ENCODE measurements at regions not wholly inside any gene's neighbourhood (a gene's known extent, or its start where the extent isn't known, plus 50 kb on each side); places are given as distances from the start of the nearest gene placed in this dataset.

GRCh38 chr4:111648056-111648455 lies 497.2 kb upstream of the FAM241A start:
- FAIRE-seq (no peak), DNase-seq (ENCODE audit: low read depth, low spot score) (no peak)
- no peak overlapping the region for H3K9ac ChIP-seq (ENCODE audit: control insufficient read depth, extremely low read depth, insufficient read depth, low read length)
- H3K9me1 ChIP-seq (ENCODE audit: control insufficient read depth, extremely low read depth, insufficient read depth, low read length), result no peaks in the 10 kb centered on the region
- no peak for TF ChIP-seq EZH2 (IDR thresholded peaks at IDR 0.05; ENCODE audit: low read length)
- no peak for TF ChIP-seq CTCF (optimal IDR thresholded peaks at IDR 0.05 in 1 of 3, IDR thresholded peaks at IDR 0.05 in 1 of 3, conservative IDR thresholded peaks at IDR 0.05 in 1 of 3; ENCODE audit: extremely low read depth in 1 of 3, insufficient read depth in 2 of 3, low read length in 3 of 3)
- H3K4me2 ChIP-seq (ENCODE audit: control insufficient read depth, extremely low read depth, insufficient read depth, low read depth, low read length), result no peak overlapping the region
- H3K27ac ChIP-seq (ENCODE audit: control insufficient read depth, insufficient read depth, low read length), result no peak overlapping the region
- H3K9me3 ChIP-seq (ENCODE audit: control insufficient read depth, low read depth, low read length), result no peaks in the 10 kb centered on the region
- H3K4me3 ChIP-seq (ENCODE audit: control insufficient read depth in 2 of 3, extremely low read depth in 1 of 3, insufficient read depth in 2 of 3, low read depth in 1 of 3, low read length in 3 of 3), result no peak overlapping the region
- no peak overlapping the region for H2AFZ ChIP-seq (ENCODE audit: control insufficient read depth, low read length)
- H3K4me1 ChIP-seq (ENCODE audit: control insufficient read depth, extremely low read depth, insufficient read depth, low read length), result no peaks in the 10 kb centered on the region
- H3K79me2 ChIP-seq (ENCODE audit: control insufficient read depth, insufficient read depth, low read length), result no peaks in the 10 kb centered on the region
- H3K27me3 ChIP-seq (ENCODE audit: control insufficient read depth, extremely low read depth, insufficient read depth, low read length), result no peaks in the 10 kb centered on the region
- dilution Hi-C loops (cut with MboI; ENCODE audit: extremely low pct_ligation_motif_present, low sequenced_read_pairs), result no loop called here
- H3K36me3 ChIP-seq (ENCODE audit: control insufficient read depth in 2 of 2, extremely low read depth in 1 of 2, insufficient read depth in 2 of 2, low read length in 2 of 2), result no peaks in the 10 kb centered on the region
- no peaks in the 10 kb centered on the region for H4K20me1 ChIP-seq (ENCODE audit: control insufficient read depth, extremely low read depth, insufficient read depth, low read length)

GRCh38 chr4:111649308-111649707 lies 495.9 kb upstream of the FAM241A start:
- Histone ChIP-seq H3K27ac (ENCODE audit: control insufficient read depth, insufficient read depth, low read length) (no peak overlapping the region), H3K4me1 (ENCODE audit: control insufficient read depth, extremely low read depth, insufficient read depth, low read length) (no peaks in the 10 kb centered on the region), H3K9me1 (ENCODE audit: control insufficient read depth, extremely low read depth, insufficient read depth, low read length) (no peaks in the 10 kb centered on the region), H3K9ac (ENCODE audit: control insufficient read depth, extremely low read depth, insufficient read depth, low read length) (no peak overlapping the region), H3K36me3 (ENCODE audit: control insufficient read depth in 2 of 2, extremely low read depth in 1 of 2, insufficient read depth in 2 of 2, low read length in 2 of 2) (no peaks in the 10 kb centered on the region), H3K79me2 (ENCODE audit: control insufficient read depth, insufficient read depth, low read length) (no peaks in the 10 kb centered on the region), H3K4me2 (ENCODE audit: control insufficient read depth, extremely low read depth, insufficient read depth, low read depth, low read length) (no peak overlapping the region), H2AFZ (ENCODE audit: control insufficient read depth, low read length) (no peak overlapping the region), H4K20me1 (ENCODE audit: control insufficient read depth, extremely low read depth, insufficient read depth, low read length) (no peaks in the 10 kb centered on the region), H3K4me3 (ENCODE audit: control insufficient read depth in 2 of 3, extremely low read depth in 1 of 3, insufficient read depth in 2 of 3, low read depth in 1 of 3, low read length in 3 of 3) (no peak overlapping the region), H3K9me3 (ENCODE audit: control insufficient read depth, low read depth, low read length) (no peaks in the 10 kb centered on the region), H3K27me3 (ENCODE audit: control insufficient read depth, extremely low read depth, insufficient read depth, low read length) (no peaks in the 10 kb centered on the region)
- DNase-seq (ENCODE audit: low read depth, low spot score), result no peak
- dilution Hi-C loops (cut with MboI; ENCODE audit: extremely low pct_ligation_motif_present, low sequenced_read_pairs), result no loop called here
- TF ChIP-seq CTCF (optimal IDR thresholded peaks at IDR 0.05 in 1 of 3, IDR thresholded peaks at IDR 0.05 in 1 of 3, conservative IDR thresholded peaks at IDR 0.05 in 1 of 3; ENCODE audit: extremely low read depth in 1 of 3, insufficient read depth in 2 of 3, low read length in 3 of 3), result no peak
- no peak for TF ChIP-seq EZH2 (IDR thresholded peaks at IDR 0.05; ENCODE audit: low read length)
- no peak for FAIRE-seq

Measured in keratinocyte (primary cell).